Epithelial cell of esophagus (primary cell): ENCODE measurements at regions not wholly inside any gene's neighbourhood (a gene's known extent, or its start where the extent isn't known, plus 50 kb on each side); places are given as distances from the start of the nearest gene placed in this dataset.

ENCODE experiments used
- DNase-seq: peaks from one replicate; pipeline ENCODE4 v3.0.0; 2010; ENCODE audit warnings: low read depth
- H3K4me3 ChIP-seq: 2 replicates; pipeline ENCODE4 v1.5.1; 2011; ENCODE audit warnings: mild to moderate bottlenecking, low read length, control low read depth
- CTCF ChIP-seq: IDR thresholded peaks from 2 replicates; pipeline ENCODE4 v1.5.1; 2011; ENCODE audit warnings: low read depth, mild to moderate bottlenecking, low read length, control low read depth, inconsistent platforms; ENCODE audit not compliant: insufficient read depth; ENCODE audit errors: missing control alignments

GRCh38 chr4:79467246-79467932 is 59.4 kb upstream of the GK2 start:
- TF ChIP-seq CTCF = no peak
- DNase-seq = no peak
- no peak overlapping the region for H3K4me3 ChIP-seq

GRCh38 chr4:79466621-79467020 is 58.6 kb upstream of the GK2 start:
- DNase-seq = no peak

More at GRCh38 chr4:79466621-79467020, 58.6 kb upstream of the GK2 start:
- H3K4me3 ChIP-seq = no peak overlapping the region
- TF ChIP-seq CTCF = no peak
